Stimulated activated CD8-positive, alpha-beta memory T cell treated with anti-CD3 and anti-CD28 coated beads, Interleukin-7, amount 100 ng/mL, for 48 hours (primary cell): ENCODE measurements at regions not wholly inside any gene's neighbourhood (a gene's known extent, or its start where the extent isn't known, plus 50 kb on each side); places are given as distances from the start of the nearest gene placed in this dataset.
"Not testable (repeated sequence)": the region's sequence is repeated elsewhere in the genome, so short reads cannot be mapped to it uniquely, and the experiment has no call there.

Experiments
- DNase-seq, 2 donors: peaks; one replicate each; pipeline ENCODE4 v3.0.0-alpha.2; 2020; ENCODE audit warnings: low read depth in 1 of 2; ENCODE audit errors: extremely low read depth in 1 of 2

DNA sequence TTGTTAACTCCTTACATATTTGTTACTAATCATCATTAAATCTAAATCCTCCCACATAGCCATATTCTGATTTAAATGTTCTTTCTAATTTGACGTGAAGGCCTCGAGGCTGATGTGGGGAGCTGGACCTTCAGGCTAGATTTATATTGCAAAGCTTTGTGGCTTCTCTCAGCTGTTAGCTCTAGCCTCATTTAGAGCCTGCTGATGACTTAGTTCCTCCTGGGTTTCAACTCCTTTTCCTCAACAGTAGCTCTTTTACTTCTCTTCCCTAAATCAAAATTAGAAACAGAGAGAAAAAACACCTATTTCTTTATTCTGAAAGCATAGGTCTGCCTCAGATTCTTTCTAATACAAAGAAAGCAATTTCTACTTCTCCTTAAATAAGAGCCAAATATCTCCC is 477.5 kb upstream of the CCDC196 start:
- DNase-seq: no peak

DNA sequence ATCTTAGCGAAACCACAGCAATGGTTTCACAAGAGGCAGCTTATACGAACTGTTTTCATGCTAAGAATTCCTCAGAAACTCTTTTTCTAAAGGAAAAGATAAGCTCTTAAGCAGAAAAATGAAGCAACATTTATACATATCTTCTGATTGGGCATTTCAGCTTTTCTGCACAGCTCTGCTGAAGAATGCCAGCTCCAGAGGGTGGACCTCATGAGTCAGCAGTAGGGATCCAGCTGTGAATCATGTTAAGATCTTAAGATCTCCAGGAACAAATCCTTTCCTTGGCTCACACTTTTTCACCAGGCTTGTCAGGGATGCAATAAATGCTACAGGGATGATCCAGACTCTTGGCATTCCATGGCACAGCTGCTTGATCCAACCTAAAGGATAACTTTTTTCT is 477.1 kb upstream of the CCDC196 start:
- DNase-seq: no peak

DNA sequence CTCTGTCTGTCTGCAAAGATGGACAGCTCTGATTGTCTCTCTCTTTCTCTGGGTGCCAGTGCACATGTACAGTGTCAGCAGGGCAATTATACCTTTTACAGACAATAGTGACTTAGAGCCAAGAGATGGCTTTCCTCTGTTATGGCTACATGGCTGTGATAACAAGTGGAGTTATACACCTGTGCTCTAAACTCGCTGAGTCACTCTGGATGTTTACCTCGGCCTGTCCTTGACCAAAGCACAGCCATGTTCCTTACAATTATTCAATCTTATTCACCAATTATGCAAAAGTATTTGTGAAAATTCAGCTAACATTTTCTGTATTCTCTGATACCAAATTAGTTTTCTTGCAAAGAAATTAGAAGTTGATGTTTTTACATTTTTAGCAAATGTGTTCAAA is 475.5 kb upstream of the CCDC196 start:
- DNase-seq: no peak

DNA sequence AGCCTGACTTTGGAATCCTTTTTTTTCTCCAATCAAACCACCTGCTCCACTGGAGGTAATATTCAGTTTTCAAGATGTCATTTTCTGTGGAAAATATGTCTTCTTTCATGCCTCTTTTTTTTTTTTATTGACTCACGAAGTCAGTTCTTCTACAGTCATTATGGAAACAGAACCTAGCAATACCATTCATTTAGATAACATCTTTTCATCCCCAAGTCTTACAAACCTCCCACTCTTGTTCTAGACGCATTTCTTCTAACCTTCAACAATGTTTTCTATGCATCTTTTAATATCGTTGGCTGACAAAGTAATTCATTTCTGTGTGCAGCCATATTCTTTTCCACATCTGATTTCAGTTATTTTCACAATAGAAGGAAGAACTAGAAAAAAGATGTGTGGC is 474.3 kb upstream of the CCDC196 start:
- DNase-seq: no peak

DNA sequence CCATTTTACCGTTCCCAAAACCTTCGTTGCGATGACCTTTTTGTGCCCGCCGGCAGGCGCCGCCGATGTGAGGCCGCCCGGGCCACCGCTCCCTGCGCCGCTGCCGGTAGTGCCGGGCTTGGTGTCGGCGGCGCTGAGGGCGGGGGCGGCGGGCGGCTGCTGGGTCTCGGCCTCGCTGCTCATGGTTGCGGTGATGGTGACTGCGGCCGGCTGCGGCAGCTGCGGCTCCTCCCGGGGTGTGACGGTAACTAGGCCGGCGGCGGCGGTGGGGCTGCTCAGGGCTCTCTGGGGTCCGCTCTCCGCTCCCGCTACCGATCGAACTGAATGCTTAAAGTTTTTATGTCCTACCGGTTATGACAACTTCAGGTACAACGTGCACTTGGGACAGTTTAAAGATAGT is 472.6 kb upstream of the CCDC196 start:
- DNase-seq: not testable (repeated sequence)

DNA sequence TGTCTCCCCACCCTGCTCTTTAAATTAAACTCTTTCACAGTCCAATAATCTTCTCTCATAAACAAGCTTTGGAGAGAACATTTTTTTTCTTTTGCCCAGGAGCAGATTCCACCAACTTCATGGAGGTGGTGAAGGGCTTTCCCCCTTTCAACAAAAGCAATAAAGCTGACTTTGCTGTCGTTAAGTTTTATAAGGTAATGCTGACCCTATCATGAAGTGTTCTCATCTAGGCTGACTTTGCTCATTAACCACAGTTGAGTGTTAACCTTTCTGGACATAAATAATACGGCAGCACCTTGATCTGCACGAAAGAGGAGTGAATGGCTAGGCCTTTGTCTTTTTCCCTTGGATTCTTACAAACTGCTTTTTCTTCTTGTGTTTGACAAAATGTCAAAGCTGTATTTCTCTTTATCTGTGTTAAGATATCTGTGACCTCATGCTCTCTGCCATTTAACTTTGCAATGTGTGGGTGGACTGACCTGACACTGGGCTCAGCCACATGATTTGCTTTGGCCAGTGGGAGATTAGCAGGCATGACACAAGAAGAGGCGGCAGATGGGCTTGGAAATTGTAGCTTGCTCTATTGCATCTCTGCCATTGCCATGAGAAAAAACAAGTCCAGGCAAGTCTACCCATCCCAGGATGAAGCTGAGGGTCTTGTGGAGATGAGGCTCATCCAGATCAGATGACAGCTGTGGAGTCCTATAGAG is 470.9 kb upstream of the CCDC196 start:
- no peak for DNase-seq

DNA sequence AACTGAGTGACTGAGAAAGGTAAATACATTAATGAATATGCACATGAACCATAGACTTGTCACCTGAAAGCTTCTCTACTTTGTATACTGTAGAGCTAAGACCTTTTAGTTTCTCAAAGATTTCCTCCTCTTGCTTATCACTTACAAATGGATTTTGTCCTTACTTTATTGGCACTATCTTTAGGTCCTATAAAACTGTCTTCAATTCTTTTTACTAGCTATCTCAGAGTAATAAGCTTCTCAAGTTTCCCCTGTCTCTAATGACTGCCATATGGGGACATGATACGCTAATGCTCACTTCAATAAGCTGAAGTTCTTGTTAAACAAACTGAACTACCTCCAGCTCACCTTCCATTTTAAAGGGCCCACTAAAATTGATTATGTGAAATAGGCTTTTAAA is 468.2 kb upstream of the CCDC196 start:
- DNase-seq: no peak

DNA sequence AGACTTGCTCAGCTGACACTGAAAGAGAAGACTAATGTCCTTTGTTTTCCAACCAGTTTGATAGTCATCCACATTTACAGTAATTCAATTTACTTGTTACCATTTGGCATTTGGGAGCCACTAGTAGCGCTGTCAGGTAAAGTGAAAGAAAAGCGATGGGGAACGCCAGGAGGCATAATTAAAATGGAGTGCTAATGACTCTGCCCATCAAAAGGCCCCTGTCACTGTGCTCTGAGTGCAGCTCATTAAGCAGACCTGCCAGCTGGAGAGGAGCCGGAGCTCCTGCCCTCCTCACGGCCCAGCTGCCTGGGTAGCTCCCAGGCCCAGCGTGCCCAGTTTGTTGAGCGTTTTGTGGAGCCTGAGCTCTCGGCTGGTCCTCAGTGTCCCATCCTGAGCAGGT is 463.6 kb upstream of the CCDC196 start:
- no peak for DNase-seq

DNA sequence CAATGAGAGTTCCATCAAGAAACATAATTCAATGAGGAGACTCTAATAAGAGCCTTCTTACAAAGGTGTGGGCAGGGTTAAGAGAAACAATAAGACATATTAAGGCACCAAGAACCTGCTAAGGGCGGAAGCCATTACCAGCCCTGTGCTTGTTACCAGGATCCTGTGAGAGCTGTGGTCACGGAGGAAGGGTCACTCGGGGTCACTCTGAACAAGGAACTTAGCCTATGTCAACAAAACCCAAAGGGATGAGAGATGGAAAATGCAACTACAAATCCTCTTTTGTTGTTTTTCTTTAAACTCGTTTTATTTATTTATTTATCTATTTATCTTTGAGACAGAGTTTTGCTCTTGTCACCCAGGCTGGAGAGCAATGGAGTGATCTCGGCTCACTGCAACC is 460.4 kb upstream of the CCDC196 start:
- no peak for DNase-seq

DNA sequence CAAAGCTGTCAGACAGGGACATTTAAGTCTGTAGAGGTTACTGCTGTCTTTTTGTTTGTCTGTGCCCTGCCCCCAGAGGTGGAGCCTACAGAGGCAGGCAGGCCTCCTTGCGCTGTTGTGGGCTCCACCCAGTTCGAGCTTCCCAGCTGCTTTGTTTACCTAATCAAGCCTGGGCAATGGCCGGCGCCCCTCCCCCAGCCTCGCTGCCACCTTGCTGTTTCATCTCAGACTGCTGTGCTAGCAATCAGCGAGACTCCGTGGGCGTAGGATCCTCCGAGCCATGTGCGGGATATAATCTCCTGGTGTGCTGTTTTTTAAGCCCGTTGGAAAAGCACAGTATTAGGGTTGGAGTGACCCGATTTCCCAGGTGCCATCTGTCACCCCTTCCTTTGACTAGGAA is 454.2 kb upstream of the CCDC196 start:
- DNase-seq: not testable (repeated sequence)

DNA sequence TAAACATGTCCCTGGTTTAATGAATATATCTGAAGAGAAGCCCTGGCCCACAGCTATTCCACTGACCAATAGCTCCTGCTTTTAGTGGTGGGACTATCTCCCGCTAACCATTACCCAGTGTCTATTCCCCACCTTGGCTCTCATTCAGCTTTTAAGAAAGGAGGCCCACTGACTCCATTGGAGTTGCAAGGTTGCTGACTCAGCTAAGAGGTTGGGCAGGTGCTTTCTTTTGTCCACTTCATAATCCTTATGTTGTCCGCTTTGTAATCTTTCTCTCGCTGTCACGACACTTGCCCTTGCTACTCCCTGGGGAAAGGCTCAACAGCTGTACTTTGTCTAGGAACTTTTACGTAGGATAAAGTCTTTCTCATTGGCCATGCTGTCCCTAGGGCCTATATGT is 453.4 kb upstream of the CCDC196 start:
- DNase-seq: no peak

DNA sequence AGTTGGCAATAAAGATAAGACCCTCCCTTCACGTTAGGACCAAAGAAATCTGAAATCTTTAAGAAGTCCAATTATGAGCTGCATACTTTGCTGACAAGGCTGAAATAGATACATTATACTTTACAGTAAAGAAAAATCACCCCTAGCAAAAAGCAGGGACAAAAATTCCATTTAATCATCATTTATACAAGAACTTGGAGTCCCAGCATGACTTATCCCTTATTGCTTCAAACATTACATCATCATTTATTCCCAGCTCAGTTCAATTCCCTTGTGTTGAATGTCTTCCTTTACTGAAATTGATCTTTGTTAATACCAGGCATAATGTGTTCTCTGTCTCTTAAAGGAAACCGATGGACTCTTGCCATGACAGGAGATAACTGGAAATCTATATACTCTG is 449.6 kb upstream of the CCDC196 start:
- DNase-seq: no peak

DNA sequence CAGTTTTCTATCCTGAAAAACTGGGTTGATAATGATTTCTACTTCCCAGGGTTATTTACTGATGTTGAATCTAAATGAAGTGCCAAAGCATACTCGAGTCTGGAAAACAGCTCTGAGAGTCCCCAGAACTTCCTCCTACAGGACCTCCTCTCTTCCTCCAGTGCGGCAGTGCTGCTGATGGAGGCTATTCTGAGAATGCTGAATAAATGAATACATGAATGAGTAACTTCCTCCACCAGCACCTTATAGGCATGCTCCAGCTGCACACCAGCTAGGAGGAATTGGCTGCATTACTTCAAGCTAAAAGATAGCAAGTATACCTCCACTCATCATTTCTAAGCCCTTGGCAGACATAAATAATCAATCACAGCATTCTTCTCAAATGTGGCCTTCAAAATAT is 448.8 kb upstream of the CCDC196 start:
- DNase-seq: no peak

DNA sequence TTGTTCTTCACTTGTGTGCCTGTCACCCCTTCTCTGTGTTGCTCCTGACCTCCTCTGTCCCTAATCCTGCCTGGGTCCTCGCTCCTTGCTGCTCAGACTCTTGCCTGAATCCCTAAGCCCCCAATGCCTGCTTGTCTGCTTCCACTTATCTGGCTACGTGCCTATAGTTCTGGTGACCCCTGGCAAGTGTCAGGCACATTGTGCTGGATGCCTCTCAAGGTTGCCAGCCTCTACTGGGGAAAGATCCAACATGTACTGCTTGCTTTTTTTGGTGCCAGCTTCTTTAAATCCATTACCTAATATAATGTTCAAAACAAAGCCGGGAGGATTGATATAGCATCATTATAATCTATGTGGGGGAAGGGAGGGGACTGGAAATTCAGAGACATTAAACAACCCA is 448.0 kb upstream of the CCDC196 start:
- DNase-seq: no peak

DNA sequence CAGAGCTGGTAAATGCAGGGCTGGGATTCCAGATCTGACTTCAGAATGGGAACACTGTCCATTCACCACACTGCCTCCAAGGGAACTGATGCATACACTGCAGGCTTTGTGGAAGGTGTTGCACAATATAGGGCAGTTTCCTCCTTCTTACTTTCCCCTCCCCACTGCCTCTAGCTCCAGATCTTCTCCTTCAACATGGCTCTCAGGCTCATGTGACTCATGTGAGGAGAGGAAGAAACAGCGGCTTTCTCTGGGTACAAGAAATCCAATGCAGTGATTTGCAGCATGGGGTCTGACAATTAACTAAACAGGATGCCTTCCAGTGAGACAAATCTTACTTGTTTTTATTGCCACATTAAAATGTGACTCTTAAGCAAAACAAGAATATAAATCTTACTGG is 447.6 kb upstream of the CCDC196 start:
- no peak for DNase-seq

DNA sequence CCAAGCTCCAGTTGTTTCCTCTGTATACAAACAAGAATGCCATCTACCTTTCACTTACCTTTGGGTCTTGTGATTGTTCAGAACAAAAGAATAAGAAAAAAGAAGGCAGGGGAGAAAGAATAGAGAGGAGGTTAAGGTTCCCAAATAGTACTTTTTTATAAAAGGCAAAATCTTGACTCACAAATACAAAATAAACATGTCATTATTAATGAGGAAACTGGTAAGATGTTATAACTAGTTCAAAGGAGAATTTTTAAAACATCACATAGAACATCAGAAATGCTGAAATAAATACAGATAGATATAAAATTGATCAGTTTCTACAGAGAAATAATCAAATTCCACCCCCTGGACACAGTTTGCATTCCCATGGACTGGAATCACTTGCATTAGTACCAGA is 446.7 kb upstream of the CCDC196 start:
- no peak for DNase-seq

DNA sequence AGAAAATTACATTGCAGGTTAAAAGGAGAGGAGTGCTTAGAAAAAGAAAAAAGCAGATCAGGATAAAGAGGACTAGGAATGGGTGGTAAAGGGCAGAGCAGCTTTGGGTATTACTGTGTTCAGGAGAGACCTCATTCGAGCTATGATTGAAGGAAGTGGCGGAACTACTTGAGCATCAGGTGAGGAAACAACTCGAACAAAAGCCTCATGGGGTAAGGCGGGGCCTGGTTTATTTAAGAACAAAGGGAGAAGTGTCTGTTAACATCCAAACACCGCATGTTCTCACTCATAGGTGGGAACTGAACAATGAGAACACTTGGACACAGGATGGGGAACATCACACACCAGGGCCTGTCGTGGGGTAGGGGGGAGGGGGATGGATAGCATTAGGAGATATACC is 444.6 kb upstream of the CCDC196 start:
- DNase-seq: no peak

DNA sequence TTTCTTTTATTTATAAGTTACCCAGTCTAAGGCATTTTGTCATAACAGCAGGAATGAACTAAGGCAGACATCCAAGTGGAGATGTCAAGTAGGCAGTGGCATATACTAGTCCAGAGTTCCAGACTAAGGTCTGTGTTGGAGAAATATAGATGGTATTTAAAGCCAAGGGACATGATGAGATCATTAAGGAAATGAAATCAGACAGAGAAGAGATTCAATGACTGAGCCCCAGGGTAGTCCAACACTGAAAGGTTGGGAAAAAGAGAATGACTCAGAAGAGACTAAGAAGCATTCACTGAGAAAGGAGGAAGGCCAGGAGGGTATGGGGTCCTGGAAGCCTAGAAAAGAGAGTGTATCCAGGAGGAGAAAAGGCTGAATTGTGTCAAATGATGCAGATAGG is 442.2 kb upstream of the CCDC196 start:
- DNase-seq: no peak

DNA sequence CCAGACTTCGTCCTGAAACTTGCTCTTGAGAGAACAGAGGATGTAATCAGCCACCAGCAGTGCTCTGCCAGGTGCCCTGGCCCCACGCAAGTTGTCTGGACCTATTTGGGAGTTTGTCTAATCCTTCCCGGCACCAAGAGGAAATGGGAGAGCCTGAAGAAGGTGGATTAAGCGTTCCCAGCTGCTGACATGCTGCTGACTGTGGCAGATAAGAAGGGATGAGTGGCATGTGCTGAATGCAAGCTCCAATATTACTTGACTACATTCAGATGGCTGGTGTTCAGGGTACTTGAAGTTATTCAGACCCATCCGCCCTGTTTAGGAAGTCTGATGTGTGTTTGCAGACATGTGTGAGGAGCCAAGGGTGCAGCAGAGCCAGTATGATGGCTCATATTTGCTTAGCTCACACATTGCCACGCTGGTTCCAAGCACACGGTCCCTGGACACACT is 440.6 kb upstream of the CCDC196 start:
- no peak for DNase-seq

DNA sequence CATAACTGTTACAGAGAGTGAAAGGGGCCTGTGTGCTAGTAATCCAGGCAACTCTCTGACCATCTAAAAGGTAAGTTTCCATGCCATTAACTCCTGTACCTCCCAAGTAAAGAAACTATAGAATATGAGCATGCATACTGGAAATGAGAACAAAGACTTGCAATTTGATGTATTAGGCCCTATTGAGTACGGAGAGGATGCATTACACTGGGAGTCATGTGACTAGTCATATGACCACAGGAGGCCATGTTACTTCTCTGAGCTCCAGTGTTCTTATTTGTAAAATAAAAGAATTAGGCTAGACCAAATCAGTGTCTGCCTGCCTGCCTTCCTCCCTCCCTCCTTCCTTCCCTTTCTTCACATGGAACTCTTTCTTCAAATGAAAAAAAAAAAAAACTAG is 440.1 kb upstream of the CCDC196 start:
- no peak for DNase-seq

DNA sequence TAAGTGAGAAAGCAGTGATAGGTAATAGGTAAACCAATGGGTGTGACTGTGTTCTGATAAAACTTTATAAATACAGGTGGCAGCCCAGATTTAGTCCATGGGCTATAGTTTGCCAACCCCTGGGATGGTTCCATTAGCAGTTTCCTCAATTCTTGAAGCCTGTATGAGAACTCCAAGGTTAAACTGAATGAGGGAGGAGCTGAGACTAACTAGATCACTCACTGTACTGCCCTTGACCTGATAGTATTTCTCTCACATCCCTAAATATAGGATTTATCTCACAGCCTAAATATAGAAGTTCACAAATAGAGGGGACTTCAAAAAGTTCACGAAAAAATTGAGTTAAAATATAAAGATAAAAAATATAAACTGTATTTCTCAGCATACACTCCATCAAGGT is 439.6 kb upstream of the CCDC196 start:
- no peak for DNase-seq

DNA sequence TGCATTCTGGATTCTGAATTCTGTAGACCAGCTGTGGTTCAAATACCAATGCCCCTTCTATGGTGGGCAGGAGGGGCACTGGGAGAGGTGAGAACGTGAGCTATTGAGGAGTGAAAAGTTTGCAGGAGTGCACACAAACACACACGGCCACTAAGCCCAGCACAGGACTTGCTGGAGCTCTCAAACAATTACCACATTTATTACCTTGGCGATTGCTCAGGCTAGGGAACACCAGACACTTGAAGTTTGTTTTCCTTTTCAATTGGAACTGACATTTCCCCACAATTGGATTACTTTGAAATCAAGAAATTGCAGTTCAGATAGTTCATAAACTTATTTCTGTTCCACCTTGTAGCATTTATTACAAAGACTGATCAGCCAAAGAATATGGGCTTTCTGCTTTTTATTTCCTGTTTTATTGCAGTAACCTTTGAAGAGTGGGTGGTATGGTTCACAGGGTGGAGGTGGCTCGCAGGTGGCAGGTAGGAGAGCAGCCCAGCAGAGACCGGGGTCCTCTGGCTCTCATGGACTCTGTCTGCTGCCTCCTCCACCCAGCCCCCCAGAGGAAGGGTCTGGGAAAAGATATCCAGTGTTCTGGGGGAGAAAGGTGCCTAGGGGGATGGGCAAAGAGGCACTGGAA is 429.8 kb upstream of the CCDC196 start:
- DNase-seq: no peak
